CD14-positive monocyte (primary cell): ENCODE measurements at regions not wholly inside any gene's neighbourhood (a gene's known extent, or its start where the extent isn't known, plus 50 kb on each side); places are given as distances from the start of the nearest gene placed in this dataset.

Experiments
- DNase-seq, 3 donors: peaks; one replicate each; pipeline ENCODE4 v3.0.0-alpha.2; 2011 to 2022
- H2AFZ ChIP-seq: 2 replicates; pipeline ENCODE4 v1.6.0; 2012; ENCODE audit warnings: mild to moderate bottlenecking, low read depth, low read length, inconsistent platforms; ENCODE audit not compliant: insufficient read depth, poor library complexity, severe bottlenecking
- H3K27ac ChIP-seq, 2 donors: 1 replicate in 1 of 2; 2 replicates in 1 of 2; pipeline ENCODE4 v1.5.1; 2012 to 2013; ENCODE audit warnings: low read length in 2 of 2, control low read depth in 1 of 2, inconsistent platforms in 1 of 2, low read depth in 1 of 2, mild to moderate bottlenecking in 1 of 2
- H3K27me3 ChIP-seq, 2 donors: one replicate each; pipeline versions ENCODE4 v1.6.0 to v1.6.1; 2011 to 2013; ENCODE audit warnings: low read length in 2 of 2; ENCODE audit not compliant: control insufficient read depth in 2 of 2, insufficient read depth in 2 of 2
- H3K36me3 ChIP-seq, 2 donors: replicated peaks in 1 of 2; 1 replicate in 1 of 2; 2 replicates in 1 of 2; pipeline versions ENCODE4 v1.5.1 to v1.6.1; 2012 to 2013; ENCODE audit warnings: low read length in 2 of 2, control low read depth in 1 of 2, inconsistent platforms in 1 of 2, mild to moderate bottlenecking in 1 of 2; ENCODE audit not compliant: insufficient read depth in 2 of 2, control insufficient read depth in 1 of 2
- H3K4me1 ChIP-seq, 2 donors: 1 replicate in 1 of 2; 2 replicates in 1 of 2; pipeline versions ENCODE4 v1.5.1 to v1.6.1; 2012 to 2013; ENCODE audit warnings: low read length in 2 of 2, control low read depth in 1 of 2, inconsistent platforms in 1 of 2, mild to moderate bottlenecking in 1 of 2, moderate library complexity in 1 of 2; ENCODE audit not compliant: insufficient read depth in 2 of 2, control insufficient read depth in 1 of 2
- H3K4me2 ChIP-seq: replicated peaks from 2 replicates; pipeline ENCODE3; 2012; ENCODE audit warnings: low read length, moderate library complexity, mild to moderate bottlenecking; ENCODE audit not compliant: poor library complexity, severe bottlenecking; ENCODE audit errors: extremely low read depth
- H3K4me3 ChIP-seq, 3 experiments: fragments of 200-600 bp in 1 of 3; sonication (generic) in 1 of 3; replicated peaks in 1 of 3; 1 replicate in 2 of 3; 2 replicates in 1 of 3; pipeline ENCODE4 v1.5.1; 2011 to 2013; ENCODE audit warnings: low read length in 3 of 3, mild to moderate bottlenecking in 3 of 3, control low read depth in 2 of 3, low read depth in 2 of 3, inconsistent platforms in 1 of 3, moderate library complexity in 1 of 3
- H3K79me2 ChIP-seq: 2 replicates; pipeline ENCODE4 v1.6.0; 2012; ENCODE audit warnings: mild to moderate bottlenecking, control low read depth, inconsistent platforms, low read length, moderate library complexity; ENCODE audit not compliant: insufficient read depth
- H3K9ac ChIP-seq: 2 replicates; pipeline ENCODE4 v1.6.0; 2017; ENCODE audit warnings: low read length, mild to moderate bottlenecking; ENCODE audit not compliant: insufficient read depth, poor library complexity, severe bottlenecking
- H3K9me3 ChIP-seq, 2 donors: replicated peaks in 1 of 2; 1 replicate in 1 of 2; 2 replicates in 1 of 2; pipeline versions ENCODE4 v1.5.1 to v1.6.1; 2012 to 2013; ENCODE audit warnings: low read length in 2 of 2, control low read depth in 1 of 2; ENCODE audit not compliant: control insufficient read depth in 1 of 2, insufficient read depth in 1 of 2
- H4K20me1 ChIP-seq: 2 replicates; pipeline ENCODE4 v1.6.0; 2012; ENCODE audit warnings: mild to moderate bottlenecking, low read length, control low read depth, moderate library complexity; ENCODE audit not compliant: insufficient read depth
- H3K27ac Mint-ChIP-seq, 7 donors: one replicate each; pipeline ENCODE4 v1.8.0; 2020; ENCODE audit warnings: mild to moderate bottlenecking in 7 of 7, mixed read lengths in 7 of 7, moderate library complexity in 6 of 7, inconsistent platforms in 2 of 7
- H3K27me3 Mint-ChIP-seq, 3 donors: one replicate each; pipeline ENCODE4 v1.8.0; 2021 to 2022; ENCODE audit warnings: low read depth in 3 of 3, mild to moderate bottlenecking in 3 of 3, mixed read lengths in 3 of 3, moderate library complexity in 3 of 3, inconsistent platforms in 1 of 3
- H3K36me3 Mint-ChIP-seq, 2 donors: one replicate each; pipeline ENCODE4 v1.8.0; 2020; ENCODE audit warnings: mixed read lengths in 2 of 2, inconsistent platforms in 1 of 2, mild to moderate bottlenecking in 1 of 2
- H3K4me1 Mint-ChIP-seq: one replicate; pipeline ENCODE4 v1.8.0; 2020; ENCODE audit warnings: mild to moderate bottlenecking, mixed read lengths
- H3K4me3 Mint-ChIP-seq, 2 donors: one replicate each; pipeline ENCODE4 v1.8.0; 2020; ENCODE audit warnings: mild to moderate bottlenecking in 2 of 2, mixed read lengths in 2 of 2, moderate library complexity in 1 of 2
- H3K9me3 Mint-ChIP-seq, 7 donors: one replicate each; pipeline ENCODE4 v1.8.0; 2020 to 2022; ENCODE audit warnings: mixed read lengths in 7 of 7, mild to moderate bottlenecking in 6 of 7, moderate library complexity in 6 of 7, inconsistent platforms in 2 of 7
- CTCF ChIP-seq: fragments of 200-600 bp; IDR thresholded peaks from one replicate; pipeline ENCODE4 v1.8.0; 2022; ENCODE audit warnings: antibody characterized with exemption, mild to moderate bottlenecking
- WGBS: methylation state at CpG from one replicate; pipeline ENCODE4 v1.1.5; 2013; ENCODE audit warnings: missing lambda C conversion rate; ENCODE audit not compliant: insufficient coverage; 5-methylcytosine and 5-hydroxymethylcytosine counted together
- intact Hi-C, 2 donors: fragments of 100-400 bp; cut with micrococcal nuclease; formaldehyde crosslinking; loops; one replicate each; pipeline versions ENCODE4 v1.15.0 to v1.15.1; 2023

GRCh38 chr6:110552076-110552475 lies 75.7 kb upstream of the SLC22A16 start:
- no peak overlapping the region for H3K9ac ChIP-seq
- Mint-ChIP-seq H3K4me1 (no peaks in the 10 kb centered on the region), H3K27me3 (peaks cover 1 to 3% (median 2%) of the 10 kb centered on the region in 3 donors), H3K9me3 (peaks cover 11 to 26% (median 18%) of the 10 kb centered on the region in 7 donors), H3K36me3 (no peaks in the 10 kb centered on the region), H3K4me3 (no peak overlapping the region), H3K27ac (no peak overlapping the region)
- no peak overlapping the region for H2AFZ ChIP-seq
- H3K79me2 ChIP-seq, result no peaks in the 10 kb centered on the region
- H3K4me2 ChIP-seq, result no peak overlapping the region
- no peaks in the 10 kb centered on the region for H3K36me3 ChIP-seq
- intact Hi-C loops, result no loop called here
- H3K27me3 ChIP-seq, result no peaks in the 10 kb centered on the region
- DNase-seq, result no peak
- H3K27ac ChIP-seq, result no peak overlapping the region
- no peaks in the 10 kb centered on the region for H3K4me1 ChIP-seq
- H3K4me3 ChIP-seq, result no peak overlapping the region
- TF ChIP-seq CTCF, result no peak
- no peaks in the 10 kb centered on the region for H4K20me1 ChIP-seq
- H3K9me3 ChIP-seq, result peaks cover 0 to 16% of the 10 kb centered on the region in 2 donors

- Histone ChIP-seq H3K4me3 (no peak overlapping the region), H3K27me3 (no peaks in the 10 kb centered on the region), H3K4me1 (no peaks in the 10 kb centered on the region), H3K9ac (no peak overlapping the region), H2AFZ (no peak overlapping the region), H3K27ac (no peak overlapping the region), H3K36me3 (no peaks in the 10 kb centered on the region), H3K9me3 (peaks cover 0 to 16% of the 10 kb centered on the region in 2 donors), H4K20me1 (no peaks in the 10 kb centered on the region), H3K79me2 (no peaks in the 10 kb centered on the region), H3K4me2 (no peak overlapping the region)
- intact Hi-C loops, result no loop called here
- H3K9me3 Mint-ChIP-seq, result peaks cover 11 to 26% (median 18%) of the 10 kb centered on the region in 7 donors
- H3K27me3 Mint-ChIP-seq, result peaks cover 1 to 3% (median 2%) of the 10 kb centered on the region in 3 donors
- no peak for TF ChIP-seq CTCF
- WGBS, result 98% methylated on average over 5 of the region's 11 CpGs
- H3K4me3 Mint-ChIP-seq, result no peak overlapping the region
- no peak for DNase-seq
- no peak overlapping the region for H3K27ac Mint-ChIP-seq
- no peaks in the 10 kb centered on the region for H3K4me1 Mint-ChIP-seq
- no peaks in the 10 kb centered on the region for H3K36me3 Mint-ChIP-seq
Measured at GRCh38 chr6:110551088-110551487, 74.7 kb upstream of the SLC22A16 start.
